Gastrocnemius medialis (tissue), 4 donors: ENCODE measurements at regions not wholly inside any gene's neighbourhood (a gene's known extent, or its start where the extent isn't known, plus 50 kb on each side); places are given as distances from the start of the nearest gene placed in this dataset.

Experiments
- CTCF ChIP-seq, 5 experiments: fragments of 450-650 bp in 3 of 5; fragments of 200-600 bp in 2 of 5; sonication (generic) in 2 of 5; IDR thresholded peaks in 4 of 5; conservative IDR thresholded peaks in 1 of 5; 1 replicate in 4 of 5; 2 replicates in 1 of 5; pipeline ENCODE4 v1.5.1; 2016 to 2019; ENCODE audit warnings: antibody characterized with exemption in 5 of 5, mild to moderate bottlenecking in 3 of 5, moderate library complexity in 3 of 5
- POLR2A ChIP-seq, 2 donors: fragments of 450-650 bp; IDR thresholded peaks; one replicate each; pipeline ENCODE4 v1.6.1; 2017; ENCODE audit warnings: antibody characterized with exemption in 2 of 2, mild to moderate bottlenecking in 2 of 2, moderate library complexity in 2 of 2

- TF ChIP-seq CTCF (IDR thresholded peaks at IDR 0.05 in 4 of 5, conservative IDR thresholded peaks at IDR 0.05 in 1 of 5), result no peak
- no peak for TF ChIP-seq POLR2A (IDR thresholded peaks at IDR 0.05)
These were observed 350.5 kb downstream of the LPIN1 start for GRCh38 chr2:12096788-12097449.
